HepG2 (cell line): ENCODE measurements at regions not wholly inside any gene's neighbourhood (a gene's known extent, or its start where the extent isn't known, plus 50 kb on each side); places are given as distances from the start of the nearest gene placed in this dataset.

Source experiments
- ZNF674 ChIP-seq: sonication (generic); formaldehyde crosslinking; IDR thresholded peaks from 2 replicates; pipeline ENCODE4 v1.5.0; 2020; ENCODE audit warnings: low read depth, mild to moderate bottlenecking, missing genetic modification reagents
- TF ChIP-seq, protein P1 (sequence below): IDR thresholded peaks from 2 replicates; pipeline ENCODE4 v1.6.1; 2016; ENCODE audit warnings: low read depth, missing genetic modification reagents, missing compliant biosample characterization
- TF ChIP-seq, protein P2 (sequence below): sonication (generic); formaldehyde crosslinking; IDR thresholded peaks from 2 replicates; pipeline ENCODE4 v1.5.0; 2020; ENCODE audit warnings: mild to moderate bottlenecking, missing genetic modification reagents, borderline replicate concordance

DNA sequence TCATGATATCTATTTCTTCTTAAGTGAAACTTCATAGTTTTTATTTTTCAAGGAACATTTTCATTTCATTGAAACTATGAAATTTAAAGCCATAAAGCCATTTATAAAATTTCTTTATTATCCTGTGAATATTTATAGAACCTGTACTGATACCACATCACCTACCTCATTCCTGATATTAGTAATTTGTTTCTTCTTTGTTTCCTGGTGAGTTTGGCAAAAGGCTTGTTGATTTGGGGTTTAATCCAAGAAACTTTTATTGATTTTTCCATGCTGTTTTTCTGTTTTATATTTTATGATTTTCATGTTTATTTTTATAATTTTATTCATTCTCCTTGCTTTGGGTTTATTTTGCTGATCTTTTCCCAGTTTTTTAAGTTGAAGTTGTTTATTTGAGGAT, 669.4 kb downstream of the NXPH1 start (continued):
- TF ChIP-seq, protein P1, sequence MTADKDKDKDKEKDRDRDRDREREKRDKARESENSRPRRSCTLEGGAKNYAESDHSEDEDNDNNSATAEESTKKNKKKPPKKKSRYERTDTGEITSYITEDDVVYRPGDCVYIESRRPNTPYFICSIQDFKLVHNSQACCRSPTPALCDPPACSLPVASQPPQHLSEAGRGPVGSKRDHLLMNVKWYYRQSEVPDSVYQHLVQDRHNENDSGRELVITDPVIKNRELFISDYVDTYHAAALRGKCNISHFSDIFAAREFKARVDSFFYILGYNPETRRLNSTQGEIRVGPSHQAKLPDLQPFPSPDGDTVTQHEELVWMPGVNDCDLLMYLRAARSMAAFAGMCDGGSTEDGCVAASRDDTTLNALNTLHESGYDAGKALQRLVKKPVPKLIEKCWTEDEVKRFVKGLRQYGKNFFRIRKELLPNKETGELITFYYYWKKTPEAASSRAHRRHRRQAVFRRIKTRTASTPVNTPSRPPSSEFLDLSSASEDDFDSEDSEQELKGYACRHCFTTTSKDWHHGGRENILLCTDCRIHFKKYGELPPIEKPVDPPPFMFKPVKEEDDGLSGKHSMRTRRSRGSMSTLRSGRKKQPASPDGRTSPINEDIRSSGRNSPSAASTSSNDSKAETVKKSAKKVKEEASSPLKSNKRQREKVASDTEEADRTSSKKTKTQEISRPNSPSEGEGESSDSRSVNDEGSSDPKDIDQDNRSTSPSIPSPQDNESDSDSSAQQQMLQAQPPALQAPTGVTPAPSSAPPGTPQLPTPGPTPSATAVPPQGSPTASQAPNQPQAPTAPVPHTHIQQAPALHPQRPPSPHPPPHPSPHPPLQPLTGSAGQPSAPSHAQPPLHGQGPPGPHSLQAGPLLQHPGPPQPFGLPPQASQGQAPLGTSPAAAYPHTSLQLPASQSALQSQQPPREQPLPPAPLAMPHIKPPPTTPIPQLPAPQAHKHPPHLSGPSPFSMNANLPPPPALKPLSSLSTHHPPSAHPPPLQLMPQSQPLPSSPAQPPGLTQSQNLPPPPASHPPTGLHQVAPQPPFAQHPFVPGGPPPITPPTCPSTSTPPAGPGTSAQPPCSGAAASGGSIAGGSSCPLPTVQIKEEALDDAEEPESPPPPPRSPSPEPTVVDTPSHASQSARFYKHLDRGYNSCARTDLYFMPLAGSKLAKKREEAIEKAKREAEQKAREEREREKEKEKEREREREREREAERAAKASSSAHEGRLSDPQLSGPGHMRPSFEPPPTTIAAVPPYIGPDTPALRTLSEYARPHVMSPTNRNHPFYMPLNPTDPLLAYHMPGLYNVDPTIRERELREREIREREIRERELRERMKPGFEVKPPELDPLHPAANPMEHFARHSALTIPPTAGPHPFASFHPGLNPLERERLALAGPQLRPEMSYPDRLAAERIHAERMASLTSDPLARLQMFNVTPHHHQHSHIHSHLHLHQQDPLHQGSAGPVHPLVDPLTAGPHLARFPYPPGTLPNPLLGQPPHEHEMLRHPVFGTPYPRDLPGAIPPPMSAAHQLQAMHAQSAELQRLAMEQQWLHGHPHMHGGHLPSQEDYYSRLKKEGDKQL, result no peak
- TF ChIP-seq, protein P2, sequence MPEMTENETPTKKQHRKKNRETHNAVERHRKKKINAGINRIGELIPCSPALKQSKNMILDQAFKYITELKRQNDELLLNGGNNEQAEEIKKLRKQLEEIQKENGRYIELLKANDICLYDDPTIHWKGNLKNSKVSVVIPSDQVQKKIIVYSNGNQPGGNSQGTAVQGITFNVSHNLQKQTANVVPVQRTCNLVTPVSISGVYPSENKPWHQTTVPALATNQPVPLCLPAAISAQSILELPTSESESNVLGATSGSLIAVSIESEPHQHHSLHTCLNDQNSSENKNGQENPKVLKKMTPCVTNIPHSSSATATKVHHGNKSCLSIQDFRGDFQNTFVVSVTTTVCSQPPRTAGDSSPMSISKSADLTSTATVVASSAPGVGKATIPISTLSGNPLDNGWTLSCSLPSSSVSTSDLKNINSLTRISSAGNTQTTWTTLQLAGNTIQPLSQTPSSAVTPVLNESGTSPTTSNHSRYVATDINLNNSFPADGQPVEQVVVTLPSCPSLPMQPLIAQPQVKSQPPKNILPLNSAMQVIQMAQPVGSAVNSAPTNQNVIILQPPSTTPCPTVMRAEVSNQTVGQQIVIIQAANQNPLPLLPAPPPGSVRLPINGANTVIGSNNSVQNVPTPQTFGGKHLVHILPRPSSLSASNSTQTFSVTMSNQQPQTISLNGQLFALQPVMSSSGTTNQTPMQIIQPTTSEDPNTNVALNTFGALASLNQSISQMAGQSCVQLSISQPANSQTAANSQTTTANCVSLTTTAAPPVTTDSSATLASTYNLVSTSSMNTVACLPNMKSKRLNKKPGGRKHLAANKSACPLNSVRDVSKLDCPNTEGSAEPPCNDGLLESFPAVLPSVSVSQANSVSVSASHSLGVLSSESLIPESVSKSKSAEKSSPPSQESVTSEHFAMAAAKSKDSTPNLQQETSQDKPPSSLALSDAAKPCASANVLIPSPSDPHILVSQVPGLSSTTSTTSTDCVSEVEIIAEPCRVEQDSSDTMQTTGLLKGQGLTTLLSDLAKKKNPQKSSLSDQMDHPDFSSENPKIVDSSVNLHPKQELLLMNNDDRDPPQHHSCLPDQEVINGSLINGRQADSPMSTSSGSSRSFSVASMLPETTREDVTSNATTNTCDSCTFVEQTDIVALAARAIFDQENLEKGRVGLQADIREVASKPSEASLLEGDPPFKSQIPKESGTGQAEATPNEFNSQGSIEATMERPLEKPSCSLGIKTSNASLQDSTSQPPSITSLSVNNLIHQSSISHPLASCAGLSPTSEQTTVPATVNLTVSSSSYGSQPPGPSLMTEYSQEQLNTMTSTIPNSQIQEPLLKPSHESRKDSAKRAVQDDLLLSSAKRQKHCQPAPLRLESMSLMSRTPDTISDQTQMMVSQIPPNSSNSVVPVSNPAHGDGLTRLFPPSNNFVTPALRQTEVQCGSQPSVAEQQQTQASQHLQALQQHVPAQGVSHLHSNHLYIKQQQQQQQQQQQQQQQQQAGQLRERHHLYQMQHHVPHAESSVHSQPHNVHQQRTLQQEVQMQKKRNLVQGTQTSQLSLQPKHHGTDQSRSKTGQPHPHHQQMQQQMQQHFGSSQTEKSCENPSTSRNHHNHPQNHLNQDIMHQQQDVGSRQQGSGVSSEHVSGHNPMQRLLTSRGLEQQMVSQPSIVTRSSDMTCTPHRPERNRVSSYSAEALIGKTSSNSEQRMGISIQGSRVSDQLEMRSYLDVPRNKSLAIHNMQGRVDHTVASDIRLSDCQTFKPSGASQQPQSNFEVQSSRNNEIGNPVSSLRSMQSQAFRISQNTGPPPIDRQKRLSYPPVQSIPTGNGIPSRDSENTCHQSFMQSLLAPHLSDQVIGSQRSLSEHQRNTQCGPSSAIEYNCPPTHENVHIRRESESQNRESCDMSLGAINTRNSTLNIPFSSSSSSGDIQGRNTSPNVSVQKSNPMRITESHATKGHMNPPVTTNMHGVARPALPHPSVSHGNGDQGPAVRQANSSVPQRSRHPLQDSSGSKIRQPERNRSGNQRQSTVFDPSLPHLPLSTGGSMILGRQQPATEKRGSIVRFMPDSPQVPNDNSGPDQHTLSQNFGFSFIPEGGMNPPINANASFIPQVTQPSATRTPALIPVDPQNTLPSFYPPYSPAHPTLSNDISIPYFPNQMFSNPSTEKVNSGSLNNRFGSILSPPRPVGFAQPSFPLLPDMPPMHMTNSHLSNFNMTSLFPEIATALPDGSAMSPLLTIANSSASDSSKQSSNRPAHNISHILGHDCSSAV (CRISPR knock-in tag), result no peak
- TF ChIP-seq ZNF674, result no peak
- TF ChIP-seq, all 625 proteins: peak for 0
